ENCODE measurements at regions not wholly inside any gene's neighbourhood (a gene's known extent, or its start where the extent isn't known, plus 50 kb on each side); places are given as distances from the start of the nearest gene placed in this dataset.
A peak's percentile ranks its signal among the peaks of the same experiment; 100 is the strongest.

DNA sequence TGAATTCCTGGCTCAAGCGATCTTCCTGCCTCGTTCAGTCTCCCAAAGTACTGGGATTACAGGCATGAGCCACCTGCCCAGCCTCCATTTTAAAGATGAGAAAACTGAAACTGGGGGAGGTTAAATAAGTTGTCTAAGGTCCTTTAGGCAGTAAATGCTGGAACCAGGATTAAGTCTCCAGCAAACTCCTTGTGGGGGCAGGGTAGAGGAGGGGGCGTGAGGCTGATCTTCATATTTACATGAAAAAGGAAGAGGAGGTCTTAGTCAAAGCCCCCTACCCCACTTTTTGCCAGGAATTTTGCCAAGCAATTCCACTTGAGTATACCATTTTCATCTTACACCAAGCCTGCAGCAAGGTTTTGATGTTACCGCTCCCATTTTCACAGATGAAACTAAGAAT is 76.6 kb upstream of the NR4A3 start:
- H3K4me3 ChIP-seq (ENCODE audit: low read length): no peak overlapping the region
- DNase-seq (ENCODE audit: low read depth): no peak
- TF ChIP-seq, protein P1, sequence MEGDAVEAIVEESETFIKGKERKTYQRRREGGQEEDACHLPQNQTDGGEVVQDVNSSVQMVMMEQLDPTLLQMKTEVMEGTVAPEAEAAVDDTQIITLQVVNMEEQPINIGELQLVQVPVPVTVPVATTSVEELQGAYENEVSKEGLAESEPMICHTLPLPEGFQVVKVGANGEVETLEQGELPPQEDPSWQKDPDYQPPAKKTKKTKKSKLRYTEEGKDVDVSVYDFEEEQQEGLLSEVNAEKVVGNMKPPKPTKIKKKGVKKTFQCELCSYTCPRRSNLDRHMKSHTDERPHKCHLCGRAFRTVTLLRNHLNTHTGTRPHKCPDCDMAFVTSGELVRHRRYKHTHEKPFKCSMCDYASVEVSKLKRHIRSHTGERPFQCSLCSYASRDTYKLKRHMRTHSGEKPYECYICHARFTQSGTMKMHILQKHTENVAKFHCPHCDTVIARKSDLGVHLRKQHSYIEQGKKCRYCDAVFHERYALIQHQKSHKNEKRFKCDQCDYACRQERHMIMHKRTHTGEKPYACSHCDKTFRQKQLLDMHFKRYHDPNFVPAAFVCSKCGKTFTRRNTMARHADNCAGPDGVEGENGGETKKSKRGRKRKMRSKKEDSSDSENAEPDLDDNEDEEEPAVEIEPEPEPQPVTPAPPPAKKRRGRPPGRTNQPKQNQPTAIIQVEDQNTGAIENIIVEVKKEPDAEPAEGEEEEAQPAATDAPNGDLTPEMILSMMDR (conservative IDR thresholded peaks at IDR 0.05; ENCODE audit: low read length): no peak

- no peak for DNase-seq (ENCODE audit: low read depth)
- H3K4me3 ChIP-seq (ENCODE audit: low read length): no peak overlapping the region
- TF ChIP-seq, protein P1 (conservative IDR thresholded peaks at IDR 0.05; ENCODE audit: low read length): no peak
These were observed 75.3 kb upstream of the NR4A3 start for GRCh38 chr9:99746406-99746805.

DNA sequence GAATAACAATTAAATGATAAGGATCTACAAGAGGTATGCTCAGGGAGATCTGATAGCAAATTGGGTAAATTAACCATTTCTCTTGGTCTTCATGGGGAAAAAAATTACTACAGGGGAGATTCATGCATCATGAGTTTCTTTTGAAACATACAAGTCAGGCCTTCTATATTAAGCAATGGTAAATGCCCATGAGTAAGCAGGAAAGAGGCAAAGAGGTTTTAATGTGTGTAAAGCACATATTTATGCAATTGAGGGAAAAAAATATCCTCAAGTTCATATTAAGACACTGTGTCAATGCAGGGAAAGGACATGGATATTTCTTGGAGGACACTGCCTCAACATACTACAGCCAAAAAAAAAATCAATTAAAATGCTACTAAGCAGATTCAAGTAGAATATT is 73.4 kb upstream of the NR4A3 start:
- no peak overlapping the region for H3K4me3 ChIP-seq (ENCODE audit: low read length)
- peak; percentile 45 for DNase-seq (ENCODE audit: low read depth)
- TF ChIP-seq, protein P1 (conservative IDR thresholded peaks at IDR 0.05; ENCODE audit: low read length): no peak

DNA sequence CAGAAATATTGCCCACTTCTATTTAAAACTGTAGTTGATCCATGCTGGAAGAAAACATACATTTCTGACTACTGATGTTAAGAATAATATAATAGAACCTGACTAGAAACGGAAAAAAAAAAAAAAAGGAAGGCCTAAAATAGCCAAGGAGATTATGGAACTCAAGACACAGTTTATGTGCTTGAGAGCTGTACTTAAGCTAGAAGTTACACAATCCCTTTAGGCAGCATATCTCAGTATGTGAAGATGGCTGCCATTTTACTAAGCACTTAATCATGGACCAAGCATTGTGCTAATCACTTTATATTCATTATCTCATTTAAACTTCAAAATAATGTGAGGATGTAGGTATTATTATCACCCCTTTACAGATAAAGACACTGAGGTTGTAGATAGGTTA is 73.0 kb upstream of the NR4A3 start:
- TF ChIP-seq, protein P1 (conservative IDR thresholded peaks at IDR 0.05; ENCODE audit: low read length): no peak
- no peak overlapping the region for H3K4me3 ChIP-seq (ENCODE audit: low read length)
- DNase-seq (ENCODE audit: low read depth): no peak

DNA sequence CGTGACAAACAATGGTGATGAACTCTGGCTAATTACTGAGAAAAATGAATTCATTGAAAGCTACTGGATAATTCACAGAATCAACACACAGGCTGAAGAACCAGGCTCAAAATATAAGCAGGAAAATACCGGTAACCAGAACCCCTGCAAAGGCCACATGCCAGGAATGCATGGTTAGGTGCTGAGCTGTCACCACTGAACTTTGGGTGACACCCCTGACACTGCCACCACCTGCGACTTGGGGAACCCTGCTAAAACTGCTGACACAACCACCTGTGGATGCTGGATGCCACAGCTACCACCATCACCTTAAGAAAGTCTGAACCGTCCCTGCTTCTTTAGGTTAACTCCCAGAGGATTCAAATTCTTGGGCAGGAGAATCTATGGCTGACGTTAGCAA is 72.0 kb upstream of the NR4A3 start:
- H3K4me3 ChIP-seq (ENCODE audit: low read length): no peak overlapping the region
- TF ChIP-seq, protein P1 (conservative IDR thresholded peaks at IDR 0.05; ENCODE audit: low read length): no peak
- DNase-seq (ENCODE audit: low read depth): peak; percentile 4

DNA sequence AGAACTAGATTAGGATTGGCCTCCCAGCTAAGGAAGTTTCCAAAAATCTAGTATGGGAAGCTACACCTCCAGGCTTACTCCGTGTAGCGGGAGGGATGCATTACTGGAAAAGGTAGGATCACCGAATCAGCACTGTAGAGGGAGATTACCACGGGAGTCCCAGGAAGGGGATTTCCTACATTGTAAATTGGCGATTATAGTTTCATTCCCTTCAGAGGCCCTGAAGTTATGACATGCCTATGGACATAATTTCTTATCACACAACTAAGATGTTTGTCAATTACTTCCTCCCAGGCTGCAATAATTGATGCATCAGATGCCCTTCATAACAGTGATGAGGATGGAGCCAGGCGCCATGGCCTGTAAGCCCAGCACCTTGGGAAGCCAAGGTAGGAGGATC is 71.2 kb upstream of the NR4A3 start:
- DNase-seq (ENCODE audit: low read depth): no peak
- H3K4me3 ChIP-seq (ENCODE audit: low read length): no peak overlapping the region
- TF ChIP-seq, protein P1 (conservative IDR thresholded peaks at IDR 0.05; ENCODE audit: low read length): no peak

- DNase-seq (ENCODE audit: low read depth): peak; percentile 95
These were observed 69.1 kb upstream of the NR4A3 start for GRCh38 chr9:99752417-99753109.

More at GRCh38 chr9:99752417-99753109, 69.1 kb upstream of the NR4A3 start:
- no peak overlapping the region for H3K4me3 ChIP-seq (ENCODE audit: low read length)
- TF ChIP-seq, protein P1 (conservative IDR thresholded peaks at IDR 0.05; ENCODE audit: low read length): no peak

Data from AG10803 (cell line).